ENCODE measurements at regions not wholly inside any gene's neighbourhood (a gene's known extent, or its start where the extent isn't known, plus 50 kb on each side); places are given as distances from the start of the nearest gene placed in this dataset.

- TF ChIP-seq CTCF (IDR thresholded peaks at IDR 0.05) (no peak), POLR2A (IDR thresholded peaks at IDR 0.05) (no peak)
Observed at GRCh38 chr20:57828696-57829095, 118.9 kb upstream of the PMEPA1 start.

All from uterus (tissue), 2 donors.